ENCODE measurements at regions not wholly inside any gene's neighbourhood (a gene's known extent, or its start where the extent isn't known, plus 50 kb on each side); places are given as distances from the start of the nearest gene placed in this dataset.

DNA sequence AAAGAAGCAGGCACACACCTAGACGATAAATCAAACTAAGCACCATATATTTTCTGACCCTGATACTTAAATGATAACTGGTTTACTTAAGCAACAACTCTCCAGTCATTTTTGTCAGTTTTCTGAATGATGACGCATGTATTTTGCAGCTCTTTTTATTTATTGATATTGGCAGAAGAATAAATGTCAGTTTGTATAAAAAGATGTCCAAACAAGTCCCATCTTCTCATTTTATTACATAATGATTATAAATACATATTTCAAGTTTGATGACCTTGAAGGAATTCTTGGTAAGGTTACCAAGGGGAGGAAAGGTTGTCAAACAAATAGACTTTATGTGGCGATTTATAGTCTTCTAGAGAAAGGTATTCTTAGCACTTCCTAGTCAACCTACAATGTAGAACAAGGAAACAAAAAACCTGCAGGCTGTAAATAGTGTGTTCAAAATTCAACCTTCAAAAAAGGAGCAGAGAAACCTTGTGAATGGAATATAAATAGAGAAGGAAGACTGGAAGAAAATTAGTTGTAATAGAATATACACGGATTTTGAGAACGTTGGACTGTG lies 190.7 kb downstream of the JRKL start:
- TF ChIP-seq, protein P1, sequence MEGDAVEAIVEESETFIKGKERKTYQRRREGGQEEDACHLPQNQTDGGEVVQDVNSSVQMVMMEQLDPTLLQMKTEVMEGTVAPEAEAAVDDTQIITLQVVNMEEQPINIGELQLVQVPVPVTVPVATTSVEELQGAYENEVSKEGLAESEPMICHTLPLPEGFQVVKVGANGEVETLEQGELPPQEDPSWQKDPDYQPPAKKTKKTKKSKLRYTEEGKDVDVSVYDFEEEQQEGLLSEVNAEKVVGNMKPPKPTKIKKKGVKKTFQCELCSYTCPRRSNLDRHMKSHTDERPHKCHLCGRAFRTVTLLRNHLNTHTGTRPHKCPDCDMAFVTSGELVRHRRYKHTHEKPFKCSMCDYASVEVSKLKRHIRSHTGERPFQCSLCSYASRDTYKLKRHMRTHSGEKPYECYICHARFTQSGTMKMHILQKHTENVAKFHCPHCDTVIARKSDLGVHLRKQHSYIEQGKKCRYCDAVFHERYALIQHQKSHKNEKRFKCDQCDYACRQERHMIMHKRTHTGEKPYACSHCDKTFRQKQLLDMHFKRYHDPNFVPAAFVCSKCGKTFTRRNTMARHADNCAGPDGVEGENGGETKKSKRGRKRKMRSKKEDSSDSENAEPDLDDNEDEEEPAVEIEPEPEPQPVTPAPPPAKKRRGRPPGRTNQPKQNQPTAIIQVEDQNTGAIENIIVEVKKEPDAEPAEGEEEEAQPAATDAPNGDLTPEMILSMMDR (IDR thresholded peaks at IDR 0.05): no peak
- TF ChIP-seq POLR2A (IDR thresholded peaks at IDR 0.05): no peak
- no peak for TF ChIP-seq EP300 (IDR thresholded peaks at IDR 0.05; ENCODE audit: low read depth)
- TF ChIP-seq POLR2AphosphoS5 (IDR thresholded peaks at IDR 0.05): no peak
